K562 (cell line): ENCODE measurements at regions not wholly inside any gene's neighbourhood (a gene's known extent, or its start where the extent isn't known, plus 50 kb on each side); places are given as distances from the start of the nearest gene placed in this dataset.

Source experiments
- ATAC-seq: fragments of 200-7000 bp; cut with Tn5 transposase; 3 replicates; pipeline ENCODE4 v1.9.1; 2020; ENCODE audit warnings: moderate library complexity
- BruUV-seq: library from RNA; stranded (reverse); fragments of 400-500 nt; replicated peaks from 2 replicates; lab custom pipeline; 2021; lab: Mats Ljungman, UMichigan
- CTCF ChIA-PET: fragments of 300-600 bp; formaldehyde crosslinking; extraction: SDS; loops from one replicate; lab custom pipeline; 2021; ENCODE audit warnings: low intra/inter-chr PET ratio; lab: Yijun Ruan, JAX
- POLR2A ChIA-PET: fragments of 300-600, 350-650 bp; sonication (Branson Sonifier 250); formaldehyde crosslinking; extraction: SDS; loops from one replicate; lab custom pipeline; 2021; ENCODE audit warnings: antibody characterized with exemption, inconsistent platforms; lab: Yijun Ruan, JAX
- DNase-seq, 4 experiments: peaks; one replicate each; pipeline versions ENCODE4 v3.0.0 to v3.0.0-alpha.2; 2011 to 2018; ENCODE audit warnings: low spot score in 3 of 4, mixed read lengths in 3 of 4; ENCODE audit errors: extremely low read depth in 1 of 4
- FAIRE-seq: peaks from 2 replicates; lab custom pipeline; 2011; peaks lifted over from hg19 to GRCh38; lab: Jason Lieb, UNC
- H2AFZ ChIP-seq: 2 replicates; pipeline ENCODE4 v1.6.0; 2011; ENCODE audit warnings: low read depth, low read length, control low read depth, inconsistent platforms
- H3K27ac ChIP-seq: fragments of 200-600 bp; 3 replicates; pipeline ENCODE4 v1.8.0; 2011; ENCODE audit warnings: low read depth, mild to moderate bottlenecking, control low read depth, inconsistent platforms, low read length, moderate library complexity, mixed read lengths; ENCODE audit errors: extremely low read depth
- H3K27me3 ChIP-seq, 2 experiments: fragments of 300-600 bp in 1 of 2; 2 replicates in 1 of 2; 3 replicates in 1 of 2; pipeline versions ENCODE4 v1.6.0 to v1.8.0; 2011; ENCODE audit warnings: inconsistent platforms in 2 of 2, low read length in 2 of 2, mild to moderate bottlenecking in 1 of 2, mixed read lengths in 1 of 2, moderate library complexity in 1 of 2; ENCODE audit not compliant: control insufficient read depth in 2 of 2, insufficient read depth in 2 of 2
- H3K36me3 ChIP-seq: fragments of 300-600 bp; 3 replicates; pipeline ENCODE4 v1.8.0; 2011; ENCODE audit warnings: mild to moderate bottlenecking, low read length, inconsistent platforms; ENCODE audit not compliant: control insufficient read depth, insufficient read depth
- H3K4me1 ChIP-seq, 2 experiments: fragments of 200-600 bp in 1 of 2; replicated peaks in 1 of 2; 2 replicates in 1 of 2; 3 replicates in 1 of 2; pipeline versions ENCODE4 v1.5.1 to v1.8.0; 2011; ENCODE audit warnings: inconsistent platforms in 2 of 2, low read length in 2 of 2, mild to moderate bottlenecking in 1 of 2, mixed read lengths in 1 of 2, moderate library complexity in 1 of 2; ENCODE audit not compliant: control insufficient read depth in 2 of 2, insufficient read depth in 2 of 2
- H3K4me2 ChIP-seq: 2 replicates; pipeline ENCODE4 v1.6.1; 2011; ENCODE audit warnings: low read length, control low read depth, inconsistent platforms, mixed read lengths; ENCODE audit not compliant: insufficient read depth
- H3K4me3 ChIP-seq: fragments of 200-600 bp; sonication (generic), shearing (Covaris generic); 2 replicates; pipeline ENCODE4 v1.5.1; 2016; ENCODE audit warnings: control low read depth, inconsistent platforms
- H3K79me2 ChIP-seq: fragments of 200-600 bp; 3 replicates; pipeline ENCODE4 v1.8.0; 2011; ENCODE audit warnings: low read length, inconsistent platforms; ENCODE audit not compliant: control insufficient read depth, insufficient read depth
- H3K9ac ChIP-seq, 2 experiments: 2 replicates each; pipeline versions ENCODE4 v1.6.0 to v1.6.1; 2011; ENCODE audit warnings: low read depth in 2 of 2, low read length in 2 of 2, control low read depth in 1 of 2, inconsistent platforms in 1 of 2, mild to moderate bottlenecking in 1 of 2, mixed read lengths in 1 of 2; ENCODE audit not compliant: insufficient read depth in 1 of 2
- H3K9me1 ChIP-seq: one replicate; pipeline ENCODE4 v1.6.0; 2011; ENCODE audit warnings: inconsistent platforms, mild to moderate bottlenecking, low read length, moderate library complexity; ENCODE audit not compliant: control insufficient read depth, insufficient read depth
- H3K9me3 ChIP-seq: replicated peaks from 2 replicates; pipeline ENCODE4 v1.5.1; 2011; ENCODE audit warnings: low read depth, low read length, inconsistent platforms; ENCODE audit not compliant: control insufficient read depth, insufficient read depth
- H4K20me1 ChIP-seq: replicated peaks from 2 replicates; pipeline ENCODE4 v1.6.1; 2011; ENCODE audit warnings: low read length, inconsistent platforms, mixed read lengths; ENCODE audit not compliant: control insufficient read depth, insufficient read depth
- ASH1L ChIP-seq: fragments of 450-650 bp; IDR thresholded peaks from 2 replicates; pipeline ENCODE4 v1.6.1; 2018; ENCODE audit warnings: borderline replicate concordance, mild to moderate bottlenecking, low read depth; ENCODE audit not compliant: partially characterized antibody
- BCOR ChIP-seq: fragments of 450-650 bp; IDR thresholded peaks from 2 replicates; pipeline ENCODE4 v1.6.1; 2016
- BRF1 ChIP-seq: IDR thresholded peaks from 3 replicates; pipeline ENCODE4 v1.6.1; 2011; ENCODE audit warnings: borderline replicate concordance, mild to moderate bottlenecking; ENCODE audit not compliant: insufficient read length; ENCODE audit errors: extremely low read depth
- HDAC6 ChIP-seq: IDR thresholded peaks from 2 replicates; pipeline ENCODE4 v1.6.1; 2012; ENCODE audit warnings: low read depth, mild to moderate bottlenecking, control low read depth, inconsistent platforms, low read length, moderate library complexity
- HMG20A ChIP-seq: fragments of 450-650 bp; formaldehyde crosslinking; conservative IDR thresholded peaks from 2 replicates; pipeline ENCODE4 v1.4.0; 2020; ENCODE audit warnings: mild to moderate bottlenecking, mixed read lengths
- HOMEZ ChIP-seq: fragments of 250-450 bp; sonication (Bioruptor Pico); IDR thresholded peaks from 2 replicates; pipeline ENCODE4 v1.4.0; 2020; ENCODE audit warnings: mild to moderate bottlenecking, moderate library complexity
- IRF1 ChIP-seq: sonication (generic); formaldehyde crosslinking; IDR thresholded peaks from 2 replicates; pipeline ENCODE4 v1.8.0; 2022; ENCODE audit warnings: missing genetic modification reagents, mild to moderate bottlenecking, borderline replicate concordance
- SMAD1 ChIP-seq: fragments of 150-350 bp; IDR thresholded peaks from 2 replicates; pipeline ENCODE4 v1.6.1; 2014; ENCODE audit warnings: low read length, low read depth; ENCODE audit not compliant: partially characterized antibody
- SREBF2 ChIP-seq: sonication (generic); formaldehyde crosslinking; IDR thresholded peaks from 2 replicates; pipeline ENCODE4 v1.4.0; 2020; ENCODE audit warnings: mild to moderate bottlenecking, missing genetic modification reagents
- SRSF7 ChIP-seq: fragments of 200-400 bp; formaldehyde crosslinking; optimal IDR thresholded peaks from 2 replicates; pipeline ENCODE3; 2017; ENCODE audit warnings: mild to moderate bottlenecking, low read depth, low read length
- ZFP91 ChIP-seq: sonication (generic); formaldehyde crosslinking; IDR thresholded peaks from 2 replicates; pipeline ENCODE4 v1.8.0; 2022; ENCODE audit warnings: mild to moderate bottlenecking, missing genetic modification reagents
- ZNF134 ChIP-seq: fragments of 250-450 bp; sonication (Bioruptor Pico); conservative IDR thresholded peaks from 2 replicates; pipeline ENCODE4 v1.4.0; 2020
- ZNF347 ChIP-seq: fragments of 450-650 bp; formaldehyde crosslinking; IDR thresholded peaks from 2 replicates; pipeline ENCODE4 v1.4.0; 2020; ENCODE audit warnings: low read depth, mild to moderate bottlenecking, moderate library complexity
- ZNF354B ChIP-seq: fragments of 250-450 bp; sonication (Bioruptor Pico); IDR thresholded peaks from 2 replicates; pipeline ENCODE4 v1.4.0; 2020
- ZNF551 ChIP-seq: fragments of 250-450 bp; sonication (Bioruptor Pico); IDR thresholded peaks from 2 replicates; pipeline ENCODE4 v1.5.0; 2021; ENCODE audit warnings: mild to moderate bottlenecking, moderate library complexity
- ZNF79 ChIP-seq: fragments of 250-450 bp; sonication (Bioruptor Pico); IDR thresholded peaks from 2 replicates; pipeline ENCODE4 v1.4.0; 2020; ENCODE audit warnings: low read depth, mild to moderate bottlenecking, moderate library complexity
- WGBS: fragments of 100-300 bp; shearing (Covaris generic); methylation state at CpG from one replicate; pipeline ENCODE4 v1.1.6; 2016; ENCODE audit warnings: low coverage, mixed read lengths; ENCODE audit not compliant: insufficient coverage; ENCODE audit errors: missing lambda C conversion rate; 5-methylcytosine and 5-hydroxymethylcytosine counted together
- in situ Hi-C: fragments of 300-500 bp; cut with MboI; formaldehyde crosslinking; loops from 4 replicates; pipeline ENCODE4 v1.15.0; 2018; ENCODE audit warnings: inconsistent platforms, mixed read lengths
- intact Hi-C: fragments of 100-400 bp; cut with micrococcal nuclease; formaldehyde crosslinking; loops from 2 replicates; pipeline ENCODE4 v1.14.2; 2022

GRCh38 chr2:59529726-59530125, 1023.7 kb downstream of the BCL11A start (continued):
- TF ChIP-seq HDAC6 (no peak), SMAD1 (no peak)

- ChIA-PET POLR2A (interaction anchor here (0.6 kb wide), 1 partner anchor 17 kb away, joined by 3 read pairs; no protein-coding TSS in a partner anchor), CTCF (no interaction called here)
- intact Hi-C loops (no loop called here), in situ Hi-C loops (no loop called here)
- H3K9ac ChIP-seq = no peak overlapping the region
- no peak overlapping the region for H3K4me3 ChIP-seq
- FAIRE-seq = no peak
- H3K9me3 ChIP-seq = no peaks in the 10 kb centered on the region; the same call in 1 of the 2 replicates
- H3K27ac ChIP-seq = no peak overlapping the region
- no peaks in the 10 kb centered on the region for H4K20me1 ChIP-seq
- WGBS = 0% methylated on average over 4 of the region's 4 CpGs
- no peak overlapping the region for H2AFZ ChIP-seq
- BruUV-seq = no TSS peak
- TF ChIP-seq SMAD1 (no peak), IRF1 (CRISPR knock-in tag) (no peak), BCOR (no peak), ZNF551 (CRISPR knock-in tag) (no peak), SRSF7 (no peak), ASH1L (no peak), HOMEZ (CRISPR knock-in tag) (no peak), SREBF2 (CRISPR knock-in tag) (no peak), ZFP91 (CRISPR knock-in tag) (no peak), ZNF354B (no peak), ZNF79 (no peak), HMG20A (no peak), BRF1 (no peak), ZNF347 (no peak), ZNF134 (CRISPR knock-in tag) (no peak)
- no peaks in the 10 kb centered on the region for H3K79me2 ChIP-seq
- no peaks in the 10 kb centered on the region for H3K27me3 ChIP-seq
- no peak for DNase-seq
- H3K4me1 ChIP-seq = no peaks in the 10 kb centered on the region
- H3K4me2 ChIP-seq = no peak overlapping the region
- no peaks in the 10 kb centered on the region for H3K36me3 ChIP-seq
- ATAC-seq = no peak
- H3K9me1 ChIP-seq = no peaks in the 10 kb centered on the region
Observed at GRCh38 chr2:59528525-59528924, 1024.9 kb downstream of the BCL11A start.
